ENCODE measurements at regions not wholly inside any gene's neighbourhood (a gene's known extent, or its start where the extent isn't known, plus 50 kb on each side); places are given as distances from the start of the nearest gene placed in this dataset.

GRCh38 chr6:137763886-137764285 lies 103.2 kb upstream of the TNFAIP3 start:
- no peak for DNase-seq

GRCh38 chr6:137764464-137764863 lies 102.6 kb upstream of the TNFAIP3 start:
- no peak for DNase-seq

- no peak for DNase-seq
Observed at GRCh38 chr6:137765059-137765458, 102.0 kb upstream of the TNFAIP3 start.

- no peak for DNase-seq
Observed at GRCh38 chr6:137766596-137767370, 100.3 kb upstream of the TNFAIP3 start.

- no peak for DNase-seq
Observed at GRCh38 chr6:137767465-137767864, 99.6 kb upstream of the TNFAIP3 start.

GRCh38 chr6:137767911-137768690 lies 99.0 kb upstream of the TNFAIP3 start:
- no peak for DNase-seq

- DNase-seq: no peak
Observed at GRCh38 chr6:137768935-137769334, 98.1 kb upstream of the TNFAIP3 start.

- no peak for DNase-seq
Observed at GRCh38 chr6:137769797-137770362, 97.2 kb upstream of the TNFAIP3 start.

GRCh38 chr6:137772541-137773250 lies 94.4 kb upstream of the TNFAIP3 start:
- no peak for DNase-seq

GRCh38 chr6:137775227-137775626 lies 91.8 kb upstream of the TNFAIP3 start:
- DNase-seq: no peak

- DNase-seq: no peak
Observed at GRCh38 chr6:137775720-137776119, 91.3 kb upstream of the TNFAIP3 start.

- no peak for DNase-seq
Observed at GRCh38 chr6:137776256-137776655, 90.8 kb upstream of the TNFAIP3 start.

- peak; percentile 3 for DNase-seq
Observed at GRCh38 chr6:137776786-137777686, 90.0 kb upstream of the TNFAIP3 start.

GRCh38 chr6:137777687-137778075 lies 89.4 kb upstream of the TNFAIP3 start:
- no peak for DNase-seq

GRCh38 chr6:137779982-137780381 lies 87.1 kb upstream of the TNFAIP3 start:
- DNase-seq: no peak

- DNase-seq: no peak
Observed at GRCh38 chr6:137780447-137781034, 86.5 kb upstream of the TNFAIP3 start.

- DNase-seq: no peak
Observed at GRCh38 chr6:137781639-137782038, 85.4 kb upstream of the TNFAIP3 start.

GRCh38 chr6:137782166-137783039 lies 84.7 kb upstream of the TNFAIP3 start:
- no peak for DNase-seq

GRCh38 chr6:137783710-137784109 lies 83.3 kb upstream of the TNFAIP3 start:
- no peak for DNase-seq

- no peak for DNase-seq
Observed at GRCh38 chr6:137784583-137784982, 82.5 kb upstream of the TNFAIP3 start.

GRCh38 chr6:137787016-137787415 lies 80.0 kb upstream of the TNFAIP3 start:
- DNase-seq: no peak

Measured in NCI-H82 (cell line).